ENCODE measurements at regions not wholly inside any gene's neighbourhood (a gene's known extent, or its start where the extent isn't known, plus 50 kb on each side); places are given as distances from the start of the nearest gene placed in this dataset.

GRCh38 chr2:209160800-209161588, 262.9 kb upstream of the MAP2 start:
- no peak for DNase-seq (ENCODE audit: low read depth in 1 of 2, low spot score in 2 of 2)
- WGBS, 2 experiments (ENCODE audit: extremely low coverage in 1 of 2, insufficient coverage in 1 of 2, insufficient read length in 1 of 2, insufficient replicate concordance in 2 of 2, low coverage in 1 of 2, low lambda C conversion rate in 2 of 2, missing lambda C conversion rate in 1 of 2) = 95% methylated on average over 7 of the region's 7 CpGs; no CpG with 5 or more reads in 1 of the 2 experiments
- H2BK15ac ChIP-seq (ENCODE audit: low read length) = no peak overlapping the region

More at GRCh38 chr2:209160800-209161588, 262.9 kb upstream of the MAP2 start:
- Histone ChIP-seq H3K9me3 (ENCODE audit: insufficient read depth in 2 of 2, low read depth in 1 of 2, low read length in 1 of 2) (no peaks in the 10 kb centered on the region), H3K18ac (ENCODE audit: extremely low read depth, low read length) (no peak overlapping the region), H3K36me3 (ENCODE audit: control insufficient read depth in 2 of 4, insufficient read depth in 4 of 4, low read length in 3 of 4) (no peaks in the 10 kb centered on the region), H3K23me2 (ENCODE audit: low read depth, low read length) (no peaks in the 10 kb centered on the region), H3K79me1 (ENCODE audit: low read depth, low read length) (no peaks in the 10 kb centered on the region), H3K4me2 (ENCODE audit: insufficient read depth in 1 of 2, low read depth in 2 of 2, low read length in 2 of 2) (no peak overlapping the region), H2AK5ac (ENCODE audit: low read depth, low read length) (no peak overlapping the region), H3K4ac (replicated peaks; ENCODE audit: insufficient read length, low read depth, low read length) (no peak overlapping the region), H4K8ac (ENCODE audit: extremely low read depth, insufficient read depth, low read length) (peak overlapping the region; percentile 9; the same call in 1 of the 2 replicates), H3K79me2 (ENCODE audit: control insufficient read depth in 1 of 2, insufficient read depth in 2 of 2, low read length in 2 of 2) (no peaks in the 10 kb centered on the region), H2BK120ac (replicated peaks; ENCODE audit: low read depth, low read length) (no peak overlapping the region), H3K56ac (replicated peaks; ENCODE audit: insufficient read length, low read depth, low read length) (no peak overlapping the region), H3K4me1 (replicated peaks in 1 of 4; ENCODE audit: control insufficient read depth in 3 of 4, insufficient read depth in 4 of 4, low read length in 3 of 4) (peaks cover 0 to 2% (median under 1%) of the 10 kb centered on the region in 4 experiments; a peak in 1 of 7 replicates), H2AFZ (ENCODE audit: low read length) (no peak overlapping the region), H3K14ac (ENCODE audit: insufficient read length) (no peak overlapping the region), H3K9ac (replicated peaks in 1 of 4; ENCODE audit: extremely low read depth in 1 of 4, low read depth in 3 of 4, low read length in 3 of 4) (no peak overlapping the region), H3K23ac (ENCODE audit: insufficient read length) (no peak overlapping the region), H4K5ac (ENCODE audit: insufficient read length, low read depth, low read length) (no peak overlapping the region), H3K27ac (ENCODE audit: low read depth, low read length) (no peak overlapping the region), H2BK20ac (ENCODE audit: low read length) (peak overlapping the region; percentile 38; the same call in 1 of the 2 replicates), H3K4me3 (ENCODE audit: extremely low read depth in 1 of 4, insufficient read depth in 2 of 4, low read depth in 3 of 4, low read length in 4 of 4) (no peak overlapping the region), H2BK12ac (ENCODE audit: low read depth, low read length) (no peak overlapping the region), H2BK5ac (ENCODE audit: low read depth, low read length) (no peak overlapping the region), H4K91ac (replicated peaks; ENCODE audit: insufficient read length, low read length) (peak overlapping the region; percentile 25), H4K20me1 (replicated peaks in 1 of 2; ENCODE audit: control insufficient read depth in 1 of 2, insufficient read depth in 2 of 2, low read length in 2 of 2) (no peaks in the 10 kb centered on the region), H3K27me3 (replicated peaks in 1 of 4; ENCODE audit: control insufficient read depth in 3 of 4, extremely low read depth in 1 of 4, insufficient read depth in 3 of 4, low read length in 3 of 4) (no peaks in the 10 kb centered on the region; a peak in 2 of 7 replicates)
- POLR2A ChIA-PET (ENCODE audit: partially characterized antibody) = no interaction called here
- CTCF ChIA-PET (ENCODE audit: partially characterized antibody) = interaction anchor here (0.7 to 2.6 kb wide), 7 partner anchors 8 to 351 kb away, joined by 3 to 7 read pairs (median 3); no protein-coding TSS in a partner anchor
- TF ChIP-seq CTCF (IDR thresholded peaks at IDR 0.05; ENCODE audit: control extremely low read depth in 1 of 3, insufficient read depth in 1 of 3, low read depth in 1 of 3, low read length in 3 of 3) (peak in 1 of 3 experiments; percentile 16; a peak in 1 of 4 replicates), SIRT6 (IDR thresholded peaks at IDR 0.05; ENCODE audit: low read length) (no peak), RAD21 (IDR thresholded peaks at IDR 0.05 in 1 of 2, conservative IDR thresholded peaks at IDR 0.05 in 1 of 2; ENCODE audit: low read depth in 2 of 2, low read length in 2 of 2) (peak; percentile 46 to 56), CHD2 (IDR thresholded peaks at IDR 0.05; ENCODE audit: low read length) (no peak)
- no peak for FAIRE-seq
